SU-DHL-6 (cell line): ENCODE measurements at regions not wholly inside any gene's neighbourhood (a gene's known extent, or its start where the extent isn't known, plus 50 kb on each side); places are given as distances from the start of the nearest gene placed in this dataset.
"Not testable (repeated sequence)": the region's sequence is repeated elsewhere in the genome, so short reads cannot be mapped to it uniquely, and the experiment has no call there.

Experiments
- EZH2phosphoT487 ChIP-seq: fragments of 200-600 bp; sonication (generic), shearing (Covaris generic); conservative IDR thresholded peaks from 2 replicates; pipeline ENCODE4 v1.6.1; 2018; ENCODE audit warnings: mild to moderate bottlenecking, antibody characterized with exemption, low read length, moderate library complexity, mixed read lengths
- TF ChIP-seq, protein P1 (sequence below): fragments of 200-600 bp; sonication (generic); IDR thresholded peaks from one replicate; pipeline ENCODE4 v1.5.1; 2017; ENCODE audit warnings: antibody characterized with exemption, mild to moderate bottlenecking, low read length, moderate library complexity; ENCODE audit not compliant: insufficient read depth, poor library complexity, severe bottlenecking

- TF ChIP-seq, protein P1, sequence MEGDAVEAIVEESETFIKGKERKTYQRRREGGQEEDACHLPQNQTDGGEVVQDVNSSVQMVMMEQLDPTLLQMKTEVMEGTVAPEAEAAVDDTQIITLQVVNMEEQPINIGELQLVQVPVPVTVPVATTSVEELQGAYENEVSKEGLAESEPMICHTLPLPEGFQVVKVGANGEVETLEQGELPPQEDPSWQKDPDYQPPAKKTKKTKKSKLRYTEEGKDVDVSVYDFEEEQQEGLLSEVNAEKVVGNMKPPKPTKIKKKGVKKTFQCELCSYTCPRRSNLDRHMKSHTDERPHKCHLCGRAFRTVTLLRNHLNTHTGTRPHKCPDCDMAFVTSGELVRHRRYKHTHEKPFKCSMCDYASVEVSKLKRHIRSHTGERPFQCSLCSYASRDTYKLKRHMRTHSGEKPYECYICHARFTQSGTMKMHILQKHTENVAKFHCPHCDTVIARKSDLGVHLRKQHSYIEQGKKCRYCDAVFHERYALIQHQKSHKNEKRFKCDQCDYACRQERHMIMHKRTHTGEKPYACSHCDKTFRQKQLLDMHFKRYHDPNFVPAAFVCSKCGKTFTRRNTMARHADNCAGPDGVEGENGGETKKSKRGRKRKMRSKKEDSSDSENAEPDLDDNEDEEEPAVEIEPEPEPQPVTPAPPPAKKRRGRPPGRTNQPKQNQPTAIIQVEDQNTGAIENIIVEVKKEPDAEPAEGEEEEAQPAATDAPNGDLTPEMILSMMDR: not testable (repeated sequence)
- not testable (repeated sequence) for TF ChIP-seq EZH2phosphoT487
Measured at GRCh38 chr19:28433166-28433565, 779.8 kb downstream of the UQCRFS1 start.
